GM12878 (cell line): ENCODE measurements at regions not wholly inside any gene's neighbourhood (a gene's known extent, or its start where the extent isn't known, plus 50 kb on each side); places are given as distances from the start of the nearest gene placed in this dataset.

Experiments used
- POLR2AphosphoS5 ChIP-seq: IDR thresholded peaks from 2 replicates; pipeline ENCODE4 v1.6.1; 2011; ENCODE audit warnings: mild to moderate bottlenecking, low read length, inconsistent platforms
- TAF1 ChIP-seq: IDR thresholded peaks from 2 replicates; pipeline ENCODE4 v1.6.1; 2011; ENCODE audit warnings: mild to moderate bottlenecking, low read depth, low read length, borderline replicate concordance
- TF ChIP-seq, protein P1 (sequence below), 3 experiments: IDR thresholded peaks in 2 of 3; conservative IDR thresholded peaks in 1 of 3; 2 replicates each; pipeline ENCODE4 v1.5.1; 2011; ENCODE audit warnings: low read depth in 3 of 3, low read length in 3 of 3, mild to moderate bottlenecking in 3 of 3, control low read depth in 2 of 3, moderate library complexity in 2 of 3, inconsistent platforms in 1 of 3, mixed read lengths in 1 of 3; ENCODE audit not compliant: control insufficient read depth in 2 of 3, insufficient read depth in 1 of 3; ENCODE audit errors: extremely low read depth in 1 of 3

GRCh38 chr11:43578346-43579170 is 102.0 kb upstream of the HSD17B12 start:
- TF ChIP-seq TAF1 (no peak), POLR2AphosphoS5 (no peak)
- TF ChIP-seq, protein P1, sequence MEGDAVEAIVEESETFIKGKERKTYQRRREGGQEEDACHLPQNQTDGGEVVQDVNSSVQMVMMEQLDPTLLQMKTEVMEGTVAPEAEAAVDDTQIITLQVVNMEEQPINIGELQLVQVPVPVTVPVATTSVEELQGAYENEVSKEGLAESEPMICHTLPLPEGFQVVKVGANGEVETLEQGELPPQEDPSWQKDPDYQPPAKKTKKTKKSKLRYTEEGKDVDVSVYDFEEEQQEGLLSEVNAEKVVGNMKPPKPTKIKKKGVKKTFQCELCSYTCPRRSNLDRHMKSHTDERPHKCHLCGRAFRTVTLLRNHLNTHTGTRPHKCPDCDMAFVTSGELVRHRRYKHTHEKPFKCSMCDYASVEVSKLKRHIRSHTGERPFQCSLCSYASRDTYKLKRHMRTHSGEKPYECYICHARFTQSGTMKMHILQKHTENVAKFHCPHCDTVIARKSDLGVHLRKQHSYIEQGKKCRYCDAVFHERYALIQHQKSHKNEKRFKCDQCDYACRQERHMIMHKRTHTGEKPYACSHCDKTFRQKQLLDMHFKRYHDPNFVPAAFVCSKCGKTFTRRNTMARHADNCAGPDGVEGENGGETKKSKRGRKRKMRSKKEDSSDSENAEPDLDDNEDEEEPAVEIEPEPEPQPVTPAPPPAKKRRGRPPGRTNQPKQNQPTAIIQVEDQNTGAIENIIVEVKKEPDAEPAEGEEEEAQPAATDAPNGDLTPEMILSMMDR (IDR thresholded peaks at IDR 0.05 in 2 of 3, conservative IDR thresholded peaks at IDR 0.05 in 1 of 3; ENCODE audit: control insufficient read depth in 2 of 3, extremely low read depth in 1 of 3, insufficient read depth in 1 of 3, low read depth in 3 of 3, low read length in 3 of 3), result no peak
